H9 (cell line): ENCODE measurements at regions not wholly inside any gene's neighbourhood (a gene's known extent, or its start where the extent isn't known, plus 50 kb on each side); places are given as distances from the start of the nearest gene placed in this dataset.

Experiments used
- DNase-seq: peaks from one replicate; pipeline ENCODE4 v3.0.0-alpha.2; 2017
- H2AFZ ChIP-seq: one replicate; pipeline ENCODE4 v1.6.1; 2013; ENCODE audit warnings: mild to moderate bottlenecking, low read length, control low read depth, moderate library complexity
- H2AK5ac ChIP-seq: 2 replicates; pipeline ENCODE4 v1.6.1; 2013; ENCODE audit warnings: low read length, control low read depth, mixed read lengths; ENCODE audit not compliant: insufficient read length
- H2BK120ac ChIP-seq: one replicate; pipeline ENCODE4 v1.6.1; 2013; ENCODE audit warnings: low read depth, mild to moderate bottlenecking, low read length, control low read depth, inconsistent platforms; ENCODE audit not compliant: poor library complexity, severe bottlenecking
- H2BK12ac ChIP-seq: 2 replicates; pipeline ENCODE4 v1.6.1; 2013; ENCODE audit warnings: low read length, control low read depth, mixed read lengths, low read depth; ENCODE audit not compliant: insufficient read length
- H2BK15ac ChIP-seq: 2 replicates; pipeline ENCODE4 v1.6.1; 2013; ENCODE audit warnings: low read depth, low read length, control low read depth
- H2BK20ac ChIP-seq: one replicate; pipeline ENCODE4 v1.6.1; 2013; ENCODE audit warnings: low read depth, mild to moderate bottlenecking, low read length, control low read depth, inconsistent platforms; ENCODE audit not compliant: poor library complexity, severe bottlenecking
- H2BK5ac ChIP-seq: 2 replicates; pipeline ENCODE4 v1.6.1; 2013; ENCODE audit warnings: low read length, control low read depth, mixed read lengths; ENCODE audit not compliant: insufficient read length
- H3K14ac ChIP-seq: 2 replicates; pipeline ENCODE4 v1.6.1; 2013; ENCODE audit warnings: low read length, control low read depth; ENCODE audit not compliant: insufficient read depth
- H3K18ac ChIP-seq: 2 replicates; pipeline ENCODE4 v1.6.1; 2013; ENCODE audit warnings: low read depth, mild to moderate bottlenecking, mixed read lengths, low read length, control low read depth; ENCODE audit not compliant: insufficient read length
- H3K23ac ChIP-seq: 2 replicates; pipeline ENCODE4 v1.6.1; 2013; ENCODE audit warnings: low read length, control low read depth, mixed read lengths, low read depth; ENCODE audit not compliant: insufficient read length
- H3K23me2 ChIP-seq: 2 replicates; pipeline ENCODE4 v1.6.1; 2013; ENCODE audit warnings: low read depth, mild to moderate bottlenecking, mixed read lengths, low read length, control low read depth; ENCODE audit not compliant: insufficient read length, poor library complexity, severe bottlenecking
- H3K27ac ChIP-seq: 2 replicates; pipeline ENCODE4 v1.5.1; 2013; ENCODE audit warnings: low read length, control low read depth, mixed read lengths, low read depth; ENCODE audit not compliant: insufficient read length
- H3K27me3 ChIP-seq: 2 replicates; pipeline ENCODE4 v1.6.1; 2013; ENCODE audit warnings: low read length, control low read depth, inconsistent platforms; ENCODE audit not compliant: insufficient read depth
- H3K4ac ChIP-seq: 2 replicates; pipeline ENCODE4 v1.6.1; 2013; ENCODE audit warnings: low read depth, mild to moderate bottlenecking, control low read depth, inconsistent platforms, low read length, moderate library complexity
- H3K4me1 ChIP-seq: 2 replicates; pipeline ENCODE4 v1.6.1; 2013; ENCODE audit warnings: low read length, control low read depth, inconsistent platforms; ENCODE audit not compliant: insufficient read depth
- H3K4me2 ChIP-seq: 2 replicates; pipeline ENCODE4 v1.6.1; 2013; ENCODE audit warnings: low read length, control low read depth, mixed read lengths; ENCODE audit not compliant: insufficient read length, insufficient read depth
- H3K56ac ChIP-seq: 2 replicates; pipeline ENCODE4 v1.6.1; 2013; ENCODE audit warnings: low read depth, mild to moderate bottlenecking, mixed read lengths, low read length, control low read depth; ENCODE audit not compliant: insufficient read length
- H3K79me1 ChIP-seq: 2 replicates; pipeline ENCODE4 v1.6.1; 2013; ENCODE audit warnings: low read depth, mild to moderate bottlenecking, moderate library complexity, low read length, control low read depth, inconsistent platforms; ENCODE audit not compliant: insufficient read depth, poor library complexity, severe bottlenecking
- H3K79me2 ChIP-seq: 2 replicates; pipeline ENCODE4 v1.6.1; 2013; ENCODE audit warnings: low read length, control low read depth, inconsistent platforms; ENCODE audit not compliant: insufficient read depth
- H3K9ac ChIP-seq: 2 replicates; pipeline ENCODE4 v1.6.1; 2013; ENCODE audit warnings: low read length, control low read depth, mixed read lengths; ENCODE audit not compliant: insufficient read length; ENCODE audit errors: extremely low read depth
- H3K9me3 ChIP-seq: one replicate; pipeline ENCODE4 v1.6.1; 2013; ENCODE audit warnings: low read depth, low read length, inconsistent platforms; ENCODE audit not compliant: control insufficient read depth
- H3T11ph ChIP-seq: one replicate; pipeline ENCODE4 v1.6.1; 2013; ENCODE audit warnings: mild to moderate bottlenecking, low read length, control low read depth, inconsistent platforms
- H4K20me1 ChIP-seq: one replicate; pipeline ENCODE4 v1.6.1; 2013; ENCODE audit not compliant: control insufficient read depth, insufficient read length, insufficient read depth
- H4K5ac ChIP-seq: 2 replicates; pipeline ENCODE4 v1.6.1; 2013; ENCODE audit warnings: low read depth, mild to moderate bottlenecking, mixed read lengths, low read length, control low read depth; ENCODE audit not compliant: insufficient read length
- H4K8ac ChIP-seq: replicated peaks from 2 replicates; pipeline ENCODE4 v1.6.1; 2013; ENCODE audit warnings: low read length, control low read depth, mixed read lengths, low read depth; ENCODE audit not compliant: insufficient read length
- H4K91ac ChIP-seq: 2 replicates; pipeline ENCODE4 v1.6.1; 2013; ENCODE audit warnings: low read depth, mild to moderate bottlenecking, moderate library complexity, mixed read lengths, low read length, control low read depth; ENCODE audit not compliant: insufficient read length
- H3K27ac Mint-ChIP-seq, 3 experiments: 2 replicates in 2 of 3; 3 replicates in 1 of 3; pipeline ENCODE4 v1.8.0; 2020 to 2021; ENCODE audit warnings: mixed read lengths in 3 of 3, mild to moderate bottlenecking in 1 of 3, moderate library complexity in 1 of 3
- H3K27me3 Mint-ChIP-seq: 2 replicates; pipeline ENCODE4 v1.8.0; 2021; ENCODE audit warnings: low read depth, mild to moderate bottlenecking, moderate library complexity, mixed read lengths
- H3K36me3 Mint-ChIP-seq, 3 experiments: 2 replicates in 2 of 3; 3 replicates in 1 of 3; pipeline ENCODE4 v1.8.0; 2020 to 2021; ENCODE audit warnings: low read depth in 3 of 3, mixed read lengths in 3 of 3; ENCODE audit not compliant: insufficient read depth in 1 of 3
- H3K4me1 Mint-ChIP-seq, 2 experiments: 2 replicates each; pipeline ENCODE4 v1.8.0; 2020; ENCODE audit warnings: mixed read lengths in 2 of 2
- H3K4me3 Mint-ChIP-seq, 2 experiments: 2 replicates in 1 of 2; 3 replicates in 1 of 2; pipeline ENCODE4 v1.8.0; 2020 to 2021; ENCODE audit warnings: mild to moderate bottlenecking in 2 of 2, mixed read lengths in 2 of 2, moderate library complexity in 1 of 2
- H3K9me3 Mint-ChIP-seq, 2 experiments: 2 replicates in 1 of 2; 3 replicates in 1 of 2; pipeline ENCODE4 v1.8.0; 2020; ENCODE audit warnings: mild to moderate bottlenecking in 2 of 2, mixed read lengths in 2 of 2, moderate library complexity in 1 of 2
- CTCF ChIP-seq: fragments of 200-600 bp; sonication (generic); conservative IDR thresholded peaks from 3 replicates; pipeline ENCODE4 v1.8.0; 2021; ENCODE audit warnings: antibody characterized with exemption, mild to moderate bottlenecking

GRCh38 chr5:112480501-112480900, 61.4 kb upstream of the EPB41L4A start:
- Histone ChIP-seq H3K9ac (no peak overlapping the region), H2BK12ac (no peak overlapping the region), H4K91ac (no peak overlapping the region), H3K23me2 (no peaks in the 10 kb centered on the region), H3K18ac (no peak overlapping the region), H2BK120ac (no peak overlapping the region), H3T11ph (no peak overlapping the region), H3K27me3 (no peaks in the 10 kb centered on the region), H2BK15ac (no peak overlapping the region), H3K4me1 (no peaks in the 10 kb centered on the region), H3K79me2 (no peaks in the 10 kb centered on the region), H3K14ac (no peak overlapping the region), H2BK20ac (no peak overlapping the region), H2BK5ac (no peak overlapping the region), H3K4me2 (no peak overlapping the region), H4K5ac (no peak overlapping the region), H3K9me3 (no peaks in the 10 kb centered on the region), H3K27ac (no peak overlapping the region), H3K23ac (no peak overlapping the region), H3K4ac (no peak overlapping the region), H3K79me1 (no peaks in the 10 kb centered on the region), H3K56ac (no peak overlapping the region), H2AFZ (no peak overlapping the region), H4K20me1 (no peaks in the 10 kb centered on the region), H2AK5ac (no peak overlapping the region), H4K8ac (no peak overlapping the region)
- Mint-ChIP-seq H3K4me1 (peaks cover 6% of the 10 kb centered on the region in 2 experiments; a peak in 2 of 4 replicates), H3K4me3 (no peak overlapping the region), H3K27me3 (no peaks in the 10 kb centered on the region; the same call in 1 of the 2 replicates), H3K36me3 (no peaks in the 10 kb centered on the region; a peak in 1 of 7 replicates), H3K27ac (no peak overlapping the region), H3K9me3 (peaks cover 0 to 7% of the 10 kb centered on the region in 2 experiments; a peak in 2 of 5 replicates)
- DNase-seq: no peak
- TF ChIP-seq CTCF: no peak
